ENCODE measurements at regions not wholly inside any gene's neighbourhood (a gene's known extent, or its start where the extent isn't known, plus 50 kb on each side); places are given as distances from the start of the nearest gene placed in this dataset.

DNA sequence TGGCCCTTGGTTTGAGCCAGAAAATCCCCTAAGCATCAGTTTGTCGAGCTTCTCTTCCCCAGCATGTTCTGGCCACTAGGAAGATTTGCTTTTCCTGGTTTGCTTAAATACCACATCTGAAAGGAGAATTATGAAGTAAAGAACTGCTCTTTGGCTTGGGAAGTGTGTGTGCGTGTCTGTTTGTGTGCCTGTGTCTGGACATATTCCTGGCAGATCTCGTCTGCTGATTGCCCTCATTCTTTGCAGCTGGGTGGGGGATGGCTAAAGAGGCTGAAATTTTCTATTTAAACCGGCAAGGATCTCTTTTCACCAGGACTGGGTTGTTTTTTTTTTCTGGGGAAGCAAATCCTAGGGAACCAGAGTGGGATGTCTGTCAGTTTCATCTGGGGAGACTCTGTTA, 57.3 kb upstream of the MBOAT2 start:
- in situ Hi-C loops (cut with HindIII; ENCODE audit: low pct_unique_long_range_greater_than_20kb, low sequenced_read_pairs) = no loop called here
- DNase-seq (ENCODE audit: low read depth) = no peak

- DNase-seq (ENCODE audit: low read depth) = peak; percentile 79
- in situ Hi-C loops (cut with HindIII; ENCODE audit: low pct_unique_long_range_greater_than_20kb, low sequenced_read_pairs) = no loop called here
Measured at GRCh38 chr2:9057939-9058761, 54.7 kb upstream of the MBOAT2 start.

- no peak for DNase-seq (ENCODE audit: low read depth)
- in situ Hi-C loops (cut with HindIII; ENCODE audit: low pct_unique_long_range_greater_than_20kb, low sequenced_read_pairs) = no loop called here
Measured at GRCh38 chr2:9055471-9055870, 52.0 kb upstream of the MBOAT2 start.

- in situ Hi-C loops (cut with HindIII; ENCODE audit: low pct_unique_long_range_greater_than_20kb, low sequenced_read_pairs) = no loop called here
- no peak for DNase-seq (ENCODE audit: low read depth)
Measured at GRCh38 chr2:9053534-9053931, 50.0 kb upstream of the MBOAT2 start.

Measured in Caki2 (cell line).